Kasumi-1 (cell line): ENCODE measurements at regions not wholly inside any gene's neighbourhood (a gene's known extent, or its start where the extent isn't known, plus 50 kb on each side); places are given as distances from the start of the nearest gene placed in this dataset.

ENCODE experiments used
- DNase-seq, 2 experiments: peaks; one replicate each; lab custom pipeline; 2025; lab: John Stamatoyannopoulos, UW

- DNase-seq, result no peak
Measured at GRCh38 chr1:118246646-118247045, 61.6 kb upstream of the SPAG17 start.

GRCh38 chr1:118244194-118244593, 59.2 kb upstream of the SPAG17 start:
- no peak for DNase-seq

GRCh38 chr1:118243269-118243668, 58.2 kb upstream of the SPAG17 start:
- DNase-seq, result no peak
